Activated naive CD4-positive, alpha-beta T cell treated with anti-CD3 and anti-CD28 coated beads, Interleukin-2, amount 10 ng/mL, durations not matched to agents 7 days and 5 days (primary cell): ENCODE measurements at regions not wholly inside any gene's neighbourhood (a gene's known extent, or its start where the extent isn't known, plus 50 kb on each side); places are given as distances from the start of the nearest gene placed in this dataset.
"Not testable (repeated sequence)": the region's sequence is repeated elsewhere in the genome, so short reads cannot be mapped to it uniquely, and the experiment has no call there.

Source experiments
- CTCF ChIA-PET: fragments of 350-600 bp; sonication (Branson Sonifier 250); formaldehyde crosslinking; loops from one replicate; lab custom pipeline; 2021; ENCODE audit warnings: antibody characterized with exemption; lab: Charles Lee
- DNase-seq: peaks from one replicate; pipeline ENCODE4 v3.0.0-alpha.2; 2020
- H3K27ac Mint-ChIP-seq: one replicate; pipeline ENCODE4 v1.8.0; 2021; ENCODE audit warnings: mild to moderate bottlenecking, moderate library complexity, mixed read lengths
- H3K27me3 Mint-ChIP-seq: one replicate; pipeline ENCODE4 v1.8.0; 2021; ENCODE audit warnings: mild to moderate bottlenecking, mixed read lengths
- H3K36me3 Mint-ChIP-seq: one replicate; pipeline ENCODE4 v1.8.0; 2021; ENCODE audit warnings: mixed read lengths
- H3K4me1 Mint-ChIP-seq: one replicate; pipeline ENCODE4 v1.8.0; 2021; ENCODE audit warnings: mixed read lengths
- H3K4me3 Mint-ChIP-seq: one replicate; pipeline ENCODE4 v1.8.0; 2021; ENCODE audit warnings: mild to moderate bottlenecking, moderate library complexity, mixed read lengths
- H3K9me3 Mint-ChIP-seq: one replicate; pipeline ENCODE4 v1.8.0; 2021; ENCODE audit warnings: mixed read lengths

GRCh38 chr14:37785298-37785697 lies 189.9 kb downstream of the TTC6 start:
- H3K4me3 Mint-ChIP-seq, H3K27ac Mint-ChIP-seq, H3K36me3 Mint-ChIP-seq, H3K4me1 Mint-ChIP-seq, H3K27me3 Mint-ChIP-seq, CTCF ChIA-PET, DNase-seq, H3K9me3 Mint-ChIP-seq: not testable (repeated sequence)

DNA sequence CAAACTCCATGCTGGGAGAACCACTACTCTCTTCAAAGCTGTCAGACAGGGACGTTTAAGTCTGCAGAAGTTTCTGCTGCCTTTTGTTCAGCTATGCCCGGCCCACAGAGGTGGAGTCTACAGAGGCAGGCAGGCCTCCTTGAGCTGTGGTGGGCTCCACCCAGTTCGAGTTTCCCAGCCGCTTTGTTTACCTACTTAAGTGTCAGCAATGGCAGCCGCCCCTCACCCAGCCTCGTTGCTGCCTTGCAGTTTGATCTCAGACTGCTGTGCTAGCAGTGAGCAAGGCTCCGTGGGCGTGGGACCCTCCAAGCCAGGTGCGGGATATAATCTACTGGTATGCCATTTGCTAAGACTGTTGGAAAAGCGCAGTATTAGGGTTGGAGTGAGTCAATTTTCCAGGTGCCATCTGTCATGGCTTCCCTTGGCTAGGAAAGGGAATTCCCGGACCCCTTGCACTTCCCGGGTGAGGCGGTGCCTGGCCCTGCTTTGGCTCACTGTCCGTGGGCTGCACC lies 190.7 kb downstream of the TTC6 start:
- H3K27ac Mint-ChIP-seq, H3K9me3 Mint-ChIP-seq, H3K4me3 Mint-ChIP-seq, CTCF ChIA-PET, H3K27me3 Mint-ChIP-seq, H3K4me1 Mint-ChIP-seq, H3K36me3 Mint-ChIP-seq, DNase-seq: not testable (repeated sequence)

DNA sequence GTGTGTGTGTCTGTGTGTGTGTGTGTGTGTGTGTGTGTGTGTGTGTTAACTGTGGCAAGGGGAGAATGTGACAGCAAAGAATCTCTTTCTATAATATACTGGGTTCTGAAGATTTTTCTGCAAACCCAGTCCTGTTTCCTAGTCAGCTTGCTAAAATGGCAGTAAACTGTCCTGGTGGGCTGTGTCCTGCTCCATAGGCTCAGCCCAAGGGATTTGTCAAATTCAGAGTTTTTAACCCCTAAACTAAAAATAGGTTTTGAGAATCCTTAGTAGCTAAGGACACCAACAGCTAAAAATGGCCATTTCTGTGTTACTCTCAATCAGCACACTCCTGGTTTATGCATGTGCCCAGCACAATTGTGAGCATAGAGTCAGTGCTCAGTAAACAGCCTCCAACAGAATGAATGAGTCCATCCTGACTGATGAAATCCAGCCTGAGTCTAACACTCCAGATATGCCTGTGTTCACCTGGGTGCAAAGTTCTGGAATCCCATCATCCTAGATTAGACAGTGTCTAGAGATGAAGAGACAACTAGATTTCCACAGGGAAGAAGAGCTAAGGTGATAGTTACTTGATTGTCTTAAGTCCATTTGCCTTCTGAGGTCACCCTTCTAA lies 192.6 kb downstream of the TTC6 start:
- no peaks in the 10 kb centered on the region for H3K4me1 Mint-ChIP-seq
- no peak for DNase-seq
- no peaks in the 10 kb centered on the region for H3K9me3 Mint-ChIP-seq
- no peaks in the 10 kb centered on the region for H3K36me3 Mint-ChIP-seq
- CTCF ChIA-PET = no interaction called here
- H3K27me3 Mint-ChIP-seq = no peaks in the 10 kb centered on the region
- no peak overlapping the region for H3K27ac Mint-ChIP-seq
- H3K4me3 Mint-ChIP-seq = no peak overlapping the region

DNA sequence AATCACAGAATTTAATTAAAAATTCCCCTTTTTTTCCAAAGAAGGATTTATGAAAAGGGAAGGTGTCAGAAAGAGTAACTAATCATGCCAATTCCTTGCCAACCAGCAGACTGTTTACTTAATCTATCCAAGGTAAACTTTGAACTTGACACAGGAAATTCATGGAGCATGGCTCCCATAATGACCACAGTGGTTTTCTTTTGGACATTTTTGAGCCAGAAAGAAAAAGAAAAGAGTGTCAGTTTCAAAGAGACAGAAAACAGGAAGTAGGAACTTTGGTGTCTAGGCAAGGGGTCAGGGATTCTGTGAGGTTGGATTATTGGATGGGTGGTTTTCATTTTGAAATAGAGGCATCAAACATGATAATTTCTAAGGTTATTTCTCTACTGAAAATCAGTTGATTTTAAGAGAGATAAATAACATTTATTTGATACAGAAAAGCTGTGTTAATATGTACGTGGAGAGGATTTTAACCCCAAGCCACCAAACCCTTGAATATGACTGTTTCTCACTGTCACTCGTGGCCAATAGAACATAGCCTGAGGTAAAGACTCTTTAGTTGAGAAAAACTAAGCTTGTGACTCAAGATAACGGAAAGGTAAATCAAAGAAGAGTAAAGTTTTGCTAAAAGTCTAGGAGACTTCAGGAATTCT lies 196.1 kb downstream of the TTC6 start:
- H3K9me3 Mint-ChIP-seq = no peaks in the 10 kb centered on the region
- H3K4me3 Mint-ChIP-seq = no peak overlapping the region
- H3K36me3 Mint-ChIP-seq = no peaks in the 10 kb centered on the region
- H3K4me1 Mint-ChIP-seq = no peaks in the 10 kb centered on the region
- no peaks in the 10 kb centered on the region for H3K27me3 Mint-ChIP-seq
- CTCF ChIA-PET = no interaction called here
- no peak for DNase-seq
- no peak overlapping the region for H3K27ac Mint-ChIP-seq

- Mint-ChIP-seq H3K27me3 (no peaks in the 10 kb centered on the region), H3K4me3 (no peak overlapping the region), H3K4me1 (no peaks in the 10 kb centered on the region), H3K36me3 (no peaks in the 10 kb centered on the region), H3K27ac (no peak overlapping the region), H3K9me3 (no peaks in the 10 kb centered on the region)
- DNase-seq = no peak
- CTCF ChIA-PET = no interaction called here
Observed at GRCh38 chr14:37792124-37792523, 196.7 kb downstream of the TTC6 start.

- H3K27me3 Mint-ChIP-seq = no peaks in the 10 kb centered on the region
- H3K27ac Mint-ChIP-seq = no peak overlapping the region
- no peaks in the 10 kb centered on the region for H3K9me3 Mint-ChIP-seq
- no peak for DNase-seq
- H3K4me1 Mint-ChIP-seq = no peaks in the 10 kb centered on the region
- no peaks in the 10 kb centered on the region for H3K36me3 Mint-ChIP-seq
- CTCF ChIA-PET = no interaction called here
- no peak overlapping the region for H3K4me3 Mint-ChIP-seq
Observed at GRCh38 chr14:37796703-37797416, 201.4 kb downstream of the TTC6 start.

GRCh38 chr14:37797675-37798074 lies 202.2 kb downstream of the TTC6 start:
- CTCF ChIA-PET = no interaction called here
- Mint-ChIP-seq H3K9me3 (no peaks in the 10 kb centered on the region), H3K4me3 (no peak overlapping the region), H3K27ac (no peak overlapping the region), H3K36me3 (no peaks in the 10 kb centered on the region), H3K27me3 (no peaks in the 10 kb centered on the region), H3K4me1 (no peaks in the 10 kb centered on the region)
- no peak for DNase-seq

DNA sequence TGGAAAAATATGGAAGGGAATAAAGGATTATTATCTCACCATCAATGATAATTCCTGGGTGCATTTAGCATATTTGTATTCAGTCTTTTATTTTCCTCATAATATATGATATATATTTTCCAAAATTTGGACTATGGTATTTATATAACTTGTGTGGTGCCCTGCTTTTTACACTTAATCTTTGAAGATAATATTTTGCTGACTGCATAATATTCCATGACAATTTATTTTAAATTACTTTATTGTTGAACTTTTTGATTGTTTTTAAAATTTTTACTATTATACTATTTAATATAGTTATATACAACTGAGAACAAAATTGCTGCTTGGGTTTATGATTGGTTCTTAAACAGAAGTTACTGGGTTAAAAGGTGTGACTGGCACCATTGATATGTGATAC lies 212.3 kb downstream of the TTC6 start:
- Mint-ChIP-seq H3K4me3 (no peak overlapping the region), H3K27ac (no peak overlapping the region), H3K27me3 (no peaks in the 10 kb centered on the region), H3K4me1 (no peaks in the 10 kb centered on the region), H3K9me3 (no peaks in the 10 kb centered on the region), H3K36me3 (no peaks in the 10 kb centered on the region)
- CTCF ChIA-PET = no interaction called here
- DNase-seq = no peak

DNA sequence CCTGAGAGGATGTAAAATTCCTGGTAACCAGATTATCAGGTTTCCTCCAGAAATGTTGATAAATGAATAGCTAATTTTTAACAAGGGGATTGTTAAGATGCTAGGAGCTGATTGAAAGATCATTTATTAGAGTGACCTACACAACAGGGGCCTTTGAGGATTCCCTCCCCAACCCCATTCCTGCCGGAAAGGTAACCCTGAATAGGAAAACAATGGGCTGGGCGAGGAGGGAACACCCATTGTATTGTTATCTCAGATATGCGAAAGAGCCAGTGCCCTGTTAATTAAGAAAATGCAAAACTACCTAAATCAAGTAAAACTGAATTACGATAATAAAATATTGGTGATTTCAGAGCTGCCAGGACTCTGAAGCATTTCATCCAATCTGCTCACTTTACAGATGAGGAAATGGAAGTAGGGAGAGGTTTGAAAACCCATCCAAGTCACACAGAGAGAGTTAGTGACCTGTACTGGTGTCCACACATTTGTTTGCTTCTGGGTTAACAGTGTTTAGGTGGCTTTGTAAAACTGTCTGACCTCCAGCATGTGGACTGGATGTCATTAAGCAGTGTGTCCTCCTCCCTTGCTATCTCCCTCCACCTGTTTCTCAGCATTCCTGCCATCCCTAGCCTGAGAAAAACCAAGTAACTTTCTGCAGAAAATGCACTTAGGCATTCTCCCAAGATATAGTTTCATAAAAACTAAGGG lies 214.8 kb downstream of the TTC6 start:
- Mint-ChIP-seq H3K27me3 (no peaks in the 10 kb centered on the region), H3K9me3 (no peaks in the 10 kb centered on the region), H3K36me3 (no peaks in the 10 kb centered on the region), H3K4me3 (no peak overlapping the region), H3K4me1 (no peaks in the 10 kb centered on the region), H3K27ac (no peak overlapping the region)
- no peak for DNase-seq
- CTCF ChIA-PET = no interaction called here

GRCh38 chr14:37813732-37814131 lies 218.3 kb downstream of the TTC6 start:
- CTCF ChIA-PET = no interaction called here
- Mint-ChIP-seq H3K9me3 (no peaks in the 10 kb centered on the region), H3K4me3 (no peak overlapping the region), H3K4me1 (no peaks in the 10 kb centered on the region), H3K27me3 (no peaks in the 10 kb centered on the region), H3K36me3 (no peaks in the 10 kb centered on the region), H3K27ac (no peak overlapping the region)
- no peak for DNase-seq

DNA sequence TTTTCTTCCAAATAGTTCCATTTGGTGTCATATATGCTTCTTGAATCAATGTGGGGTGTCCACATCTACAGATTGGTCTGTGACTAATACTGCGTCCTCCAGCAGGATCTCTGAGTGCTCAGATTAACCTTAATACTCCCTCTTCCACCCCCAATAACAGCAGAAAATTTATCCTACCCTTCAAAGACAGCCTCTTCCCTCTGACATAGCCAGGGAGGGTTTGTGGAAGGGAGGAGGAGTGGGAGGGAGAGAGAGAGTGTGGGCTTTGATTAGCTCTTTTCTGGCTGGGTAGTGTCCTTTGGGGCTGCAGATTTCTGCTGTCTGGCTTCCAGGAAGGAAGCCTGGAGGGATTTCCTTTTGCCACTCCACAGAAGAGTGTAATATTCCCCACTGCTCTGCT lies 220.7 kb downstream of the TTC6 start:
- Mint-ChIP-seq H3K36me3 (no peaks in the 10 kb centered on the region), H3K27me3 (no peaks in the 10 kb centered on the region), H3K4me1 (no peaks in the 10 kb centered on the region), H3K27ac (no peak overlapping the region), H3K4me3 (no peak overlapping the region), H3K9me3 (no peaks in the 10 kb centered on the region)
- CTCF ChIA-PET = no interaction called here
- no peak for DNase-seq

GRCh38 chr14:37816743-37817295 lies 221.4 kb downstream of the TTC6 start:
- no peak overlapping the region for H3K4me3 Mint-ChIP-seq
- H3K27ac Mint-ChIP-seq = no peak overlapping the region
- no peaks in the 10 kb centered on the region for H3K9me3 Mint-ChIP-seq
- H3K4me1 Mint-ChIP-seq = peaks cover 2% of the 10 kb centered on the region
- H3K27me3 Mint-ChIP-seq = no peaks in the 10 kb centered on the region
- H3K36me3 Mint-ChIP-seq = no peaks in the 10 kb centered on the region
- no peak for DNase-seq
- CTCF ChIA-PET = no interaction called here

GRCh38 chr14:37819155-37820015 lies 224.0 kb downstream of the TTC6 start:
- no peak for DNase-seq
- CTCF ChIA-PET = no interaction called here

More at GRCh38 chr14:37819155-37820015, 224.0 kb downstream of the TTC6 start:
- no peak overlapping the region for H3K4me3 Mint-ChIP-seq
- H3K4me1 Mint-ChIP-seq = peaks cover 2% of the 10 kb centered on the region
- H3K27ac Mint-ChIP-seq = no peak overlapping the region
- no peaks in the 10 kb centered on the region for H3K9me3 Mint-ChIP-seq
- H3K27me3 Mint-ChIP-seq = no peaks in the 10 kb centered on the region
- H3K36me3 Mint-ChIP-seq = no peaks in the 10 kb centered on the region
